ENCODE measurements at regions not wholly inside any gene's neighbourhood (a gene's known extent, or its start where the extent isn't known, plus 50 kb on each side); places are given as distances from the start of the nearest gene placed in this dataset.

DNA sequence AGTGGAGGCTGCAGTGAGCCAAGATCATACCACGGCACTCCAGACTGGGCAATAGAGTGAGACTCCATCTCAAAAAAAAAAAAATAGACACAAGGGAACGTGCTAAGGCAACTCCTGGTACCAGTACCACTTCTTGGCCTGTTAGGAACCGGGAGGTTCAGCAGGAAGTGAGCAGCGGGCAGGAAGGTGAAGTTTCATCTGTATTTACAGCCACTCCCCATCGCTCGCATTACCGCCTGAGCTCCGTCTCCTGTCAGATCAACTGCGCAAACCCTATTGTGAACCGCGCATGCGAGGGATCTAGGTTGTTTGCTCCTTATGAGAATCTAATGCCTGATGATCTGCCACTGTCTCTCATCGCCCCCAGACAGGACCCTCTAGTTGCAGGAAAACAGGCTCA lies 69.9 kb upstream of the FOXK1 start:
- no peak for TF ChIP-seq CTCF (IDR thresholded peaks at IDR 0.05)
- TF ChIP-seq POLR2A (IDR thresholded peaks at IDR 0.05) = no peak
